GM12874 (cell line): ENCODE measurements at regions not wholly inside any gene's neighbourhood (a gene's known extent, or its start where the extent isn't known, plus 50 kb on each side); places are given as distances from the start of the nearest gene placed in this dataset.

ENCODE experiments used
- CTCF ChIP-seq: IDR thresholded peaks from 2 replicates; pipeline ENCODE4 v1.5.1; 2011; ENCODE audit warnings: low read depth, mild to moderate bottlenecking, control low read depth, low read length, moderate library complexity; ENCODE audit not compliant: insufficient read depth

GRCh38 chr2:57669570-57669969 is 377.0 kb upstream of the VRK2 start:
- no peak for TF ChIP-seq CTCF

GRCh38 chr2:57674025-57674424 is 372.6 kb upstream of the VRK2 start:
- no peak for TF ChIP-seq CTCF

GRCh38 chr2:57674743-57675142 is 371.9 kb upstream of the VRK2 start:
- no peak for TF ChIP-seq CTCF

- no peak for TF ChIP-seq CTCF
These were observed 369.3 kb upstream of the VRK2 start for GRCh38 chr2:57677296-57677695.

GRCh38 chr2:57681650-57682049 is 365.0 kb upstream of the VRK2 start:
- no peak for TF ChIP-seq CTCF

GRCh38 chr2:57685032-57685431 is 361.6 kb upstream of the VRK2 start:
- no peak for TF ChIP-seq CTCF

GRCh38 chr2:57692395-57692794 is 354.2 kb upstream of the VRK2 start:
- TF ChIP-seq CTCF = no peak

GRCh38 chr2:57693177-57693576 is 353.4 kb upstream of the VRK2 start:
- no peak for TF ChIP-seq CTCF
